Small intestine (tissue), 7 donors: ENCODE measurements at regions not wholly inside any gene's neighbourhood (a gene's known extent, or its start where the extent isn't known, plus 50 kb on each side); places are given as distances from the start of the nearest gene placed in this dataset.

Source experiments
- DNase-seq, 2 donors: peaks; one replicate each; pipeline versions ENCODE4 v3.0.0 to v3.0.0-alpha.2; 2013
- FAIRE-seq: peaks from 2 replicates; lab custom pipeline; 2012; peaks lifted over from hg19 to GRCh38; lab: Jason Lieb, UNC
- H3K27ac ChIP-seq, 3 donors: one replicate each; pipeline ENCODE4 v1.5.1; 2013; ENCODE audit warnings: low read length in 2 of 3, mild to moderate bottlenecking in 2 of 3, control low read depth in 1 of 3, inconsistent platforms in 1 of 3, low read depth in 1 of 3, moderate library complexity in 1 of 3
- H3K27me3 ChIP-seq, 3 donors: one replicate each; pipeline ENCODE4 v1.6.1; 2013; ENCODE audit warnings: low read length in 3 of 3, inconsistent platforms in 1 of 3; ENCODE audit not compliant: control insufficient read depth in 3 of 3, insufficient read depth in 3 of 3
- H3K36me3 ChIP-seq, 3 donors: one replicate each; pipeline ENCODE4 v1.6.1; 2013; ENCODE audit warnings: low read length in 3 of 3, inconsistent platforms in 1 of 3, low read depth in 1 of 3, mild to moderate bottlenecking in 1 of 3, moderate library complexity in 1 of 3; ENCODE audit not compliant: control insufficient read depth in 3 of 3, insufficient read depth in 2 of 3
- H3K4me1 ChIP-seq, 3 donors: one replicate each; pipeline ENCODE4 v1.6.1; 2013; ENCODE audit warnings: low read length in 2 of 3, inconsistent platforms in 1 of 3, low read depth in 1 of 3, mild to moderate bottlenecking in 1 of 3, moderate library complexity in 1 of 3; ENCODE audit not compliant: control insufficient read depth in 3 of 3, insufficient read depth in 2 of 3
- H3K4me3 ChIP-seq, 3 donors: one replicate each; pipeline ENCODE4 v1.5.1; 2013; ENCODE audit warnings: low read length in 3 of 3, control low read depth in 1 of 3, inconsistent platforms in 1 of 3, low read depth in 1 of 3, mild to moderate bottlenecking in 1 of 3, moderate library complexity in 1 of 3
- H3K9me3 ChIP-seq, 2 donors: one replicate each; pipeline ENCODE4 v1.6.1; 2013; ENCODE audit warnings: low read depth in 1 of 2, low read length in 1 of 2; ENCODE audit not compliant: control insufficient read depth in 2 of 2, insufficient read depth in 1 of 2
- WGBS, 3 donors: extraction: QIAGEN DNeasy Blood & Tissue Kit; methylation state at CpG; one replicate each; pipeline ENCODE4 v1.1.7; 2013; 5-methylcytosine and 5-hydroxymethylcytosine counted together
- donor health status: healthy with polysubstance abuse.
- donor health status: control.
- donor health status: control.
- donor health status: Bipolar disorder and iron deficiency.
- donor health status: healthy.

DNA sequence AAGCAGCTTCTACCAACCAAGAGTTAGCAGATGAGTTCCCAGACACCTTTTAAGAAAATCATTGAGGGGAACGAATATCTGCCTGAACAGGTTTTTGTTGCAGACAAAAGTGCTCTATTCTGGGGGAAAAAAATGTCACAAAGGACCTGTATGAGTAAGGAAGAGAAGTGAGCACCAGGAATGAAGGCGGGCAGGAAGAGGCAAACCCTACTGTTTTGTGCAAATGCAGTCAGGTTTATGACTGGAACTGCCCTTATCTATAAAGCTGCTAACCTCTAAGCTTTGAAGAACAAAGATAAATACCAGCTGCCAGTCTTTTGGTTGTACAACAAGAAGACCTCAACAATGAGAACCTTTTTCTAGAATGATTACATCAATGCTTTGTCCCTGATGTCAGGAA lies 292.4 kb upstream of the SP4 start:
- 8 to 59% (median 37%) methylated on average over 2 of the region's 2 CpGs for WGBS, 3 donors
- Histone ChIP-seq H3K9me3 (no peaks in the 10 kb centered on the region), H3K27me3 (no peaks in the 10 kb centered on the region), H3K4me1 (no peaks in the 10 kb centered on the region), H3K4me3 (no peak overlapping the region), H3K36me3 (no peaks in the 10 kb centered on the region), H3K27ac (no peak overlapping the region)
- FAIRE-seq: no peak
- no peak for DNase-seq

DNA sequence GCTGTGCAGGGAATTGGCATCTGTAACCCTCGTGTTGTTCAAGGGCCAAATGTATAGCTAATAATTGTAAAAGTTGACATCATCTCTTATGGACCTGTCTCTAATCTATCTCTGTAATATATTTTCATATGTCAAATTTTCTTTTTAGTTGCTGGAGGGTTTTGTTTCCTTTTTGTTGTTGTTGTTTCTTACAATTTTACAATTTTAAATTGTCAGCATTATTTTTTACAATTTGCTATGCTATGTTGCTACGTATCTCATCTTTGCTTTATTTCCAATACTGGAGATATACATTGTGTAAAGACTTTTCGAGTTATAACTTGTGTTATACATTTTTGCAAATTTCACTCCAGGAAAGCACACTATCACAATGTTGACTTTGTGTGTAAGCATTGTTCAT lies 290.2 kb upstream of the SP4 start:
- FAIRE-seq: no peak
- Histone ChIP-seq H3K9me3 (no peaks in the 10 kb centered on the region), H3K4me3 (no peak overlapping the region), H3K4me1 (no peaks in the 10 kb centered on the region), H3K27ac (no peak overlapping the region), H3K27me3 (no peaks in the 10 kb centered on the region), H3K36me3 (no peaks in the 10 kb centered on the region)
- no peak for DNase-seq
- 83 to 84% (median 83%) methylated on average over 3 of the region's 3 CpGs for WGBS, 3 donors

DNA sequence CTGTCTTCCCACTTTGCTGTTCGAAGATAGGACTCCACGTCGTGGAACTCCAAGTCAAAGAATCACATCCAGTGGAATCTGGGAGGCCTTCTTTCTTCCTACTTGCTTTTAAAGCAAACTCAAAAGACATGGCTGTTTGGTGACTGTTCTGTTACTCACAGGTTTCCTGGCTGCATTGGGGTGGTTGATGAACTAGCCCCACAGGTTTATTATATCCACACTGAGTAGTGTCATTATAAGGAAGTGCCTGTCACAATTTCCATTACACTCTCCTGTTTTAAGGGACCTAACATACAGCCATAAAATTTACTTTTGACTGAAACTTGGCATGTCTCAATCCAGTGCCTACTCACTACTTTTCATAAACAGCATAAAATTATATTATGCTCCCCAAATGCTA lies 287.3 kb upstream of the SP4 start:
- 81 to 88% (median 86%) methylated on average over 3 of the region's 3 CpGs for WGBS, 3 donors
- Histone ChIP-seq H3K9me3 (no peaks in the 10 kb centered on the region), H3K27ac (no peak overlapping the region), H3K4me3 (no peak overlapping the region), H3K27me3 (no peaks in the 10 kb centered on the region), H3K4me1 (no peaks in the 10 kb centered on the region), H3K36me3 (no peaks in the 10 kb centered on the region)
- FAIRE-seq (no peak), DNase-seq (no peak)

DNA sequence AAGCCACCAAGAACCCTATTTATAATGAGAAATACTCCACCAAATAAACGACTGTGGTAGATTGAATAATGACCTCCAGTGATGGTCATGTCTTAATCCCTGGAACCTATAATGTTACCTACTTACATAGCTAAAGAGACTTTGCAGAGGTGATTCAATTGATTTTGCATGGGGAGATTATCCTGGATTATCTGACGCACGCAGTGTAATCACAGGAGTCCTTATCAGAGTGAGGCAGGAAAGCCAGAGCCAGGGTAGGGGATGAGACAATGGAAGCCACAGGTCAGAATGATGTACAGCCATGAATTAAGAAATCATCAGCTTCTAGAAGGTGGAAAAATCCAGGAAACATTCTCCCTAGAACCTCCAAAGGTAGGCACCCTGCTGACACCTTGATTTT lies 286.4 kb upstream of the SP4 start:
- 36 to 68% (median 57%) methylated on average over 3 of the region's 3 CpGs for WGBS, 3 donors
- H3K27me3 ChIP-seq: no peaks in the 10 kb centered on the region
- no peaks in the 10 kb centered on the region for H3K4me1 ChIP-seq
- no peaks in the 10 kb centered on the region for H3K9me3 ChIP-seq
- H3K36me3 ChIP-seq: no peaks in the 10 kb centered on the region
- no peak overlapping the region for H3K4me3 ChIP-seq
- FAIRE-seq (no peak), DNase-seq (no peak)
- no peak overlapping the region for H3K27ac ChIP-seq

DNA sequence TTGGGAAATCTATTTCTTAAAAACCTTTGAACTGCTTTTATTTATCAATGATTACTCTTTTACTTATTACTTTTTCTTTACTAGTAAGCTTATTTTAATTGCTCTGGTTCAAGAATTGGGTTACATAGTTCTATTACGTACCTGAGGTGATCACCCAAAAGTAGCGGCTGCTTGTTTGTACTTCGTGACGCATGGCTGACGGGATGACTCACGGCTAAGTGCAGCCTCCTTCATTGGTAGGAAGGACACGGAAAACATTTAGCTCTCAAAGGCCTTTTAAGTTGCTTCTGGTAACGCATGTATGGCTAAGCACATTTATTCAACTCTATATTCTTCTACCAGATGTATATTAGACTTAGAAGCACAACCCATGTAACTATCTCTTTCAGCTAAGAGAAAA lies 285.8 kb upstream of the SP4 start:
- Histone ChIP-seq H3K27me3 (no peaks in the 10 kb centered on the region), H3K9me3 (no peaks in the 10 kb centered on the region), H3K36me3 (no peaks in the 10 kb centered on the region), H3K4me1 (no peaks in the 10 kb centered on the region), H3K4me3 (no peak overlapping the region), H3K27ac (no peak overlapping the region)
- no peak for FAIRE-seq
- no peak for DNase-seq
- 74 to 88% (median 83%) methylated on average over 8 of the region's 8 CpGs for WGBS, 3 donors

DNA sequence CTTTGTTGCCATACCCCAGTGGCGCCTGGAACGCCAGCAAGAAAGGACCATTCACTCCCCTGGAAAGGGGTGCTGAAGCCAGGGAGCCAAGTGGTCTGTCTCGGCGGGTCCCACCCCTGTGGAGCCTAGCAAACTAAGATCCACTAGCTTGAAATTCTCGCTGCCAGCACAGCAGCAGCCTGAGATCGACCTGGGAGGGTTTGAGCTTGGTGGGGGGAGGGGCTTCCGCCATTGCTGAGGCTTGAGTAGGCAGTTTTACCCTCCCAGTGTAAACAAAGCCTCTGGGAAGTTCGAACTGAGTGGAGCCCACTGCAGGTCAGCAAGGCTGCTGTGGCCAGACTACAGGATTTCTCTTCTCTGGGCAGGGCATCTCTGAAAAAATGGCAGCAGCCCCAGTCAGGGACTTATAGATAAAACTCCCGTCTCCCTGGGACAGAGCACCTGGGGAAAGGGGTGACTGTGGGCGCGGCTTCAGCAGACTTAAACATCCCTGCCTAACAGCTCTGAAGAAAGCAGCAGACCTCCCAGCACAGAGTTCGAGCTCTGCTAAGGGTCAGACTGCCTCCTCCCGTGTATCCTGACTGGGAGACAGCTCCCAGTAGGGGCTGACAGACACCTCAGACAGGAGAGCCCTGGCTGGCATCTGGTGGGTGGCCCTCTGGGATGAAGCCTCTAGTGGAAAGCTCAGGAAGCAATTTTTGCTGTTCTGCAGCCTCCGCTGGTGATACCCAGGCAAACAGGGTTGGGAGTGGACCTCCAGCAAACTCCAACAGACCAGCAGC lies 281.1 kb upstream of the SP4 start:
- FAIRE-seq (no peak), DNase-seq (no peak)
- WGBS, 3 donors: 59 to 65% (median 62%) methylated on average over 14 of the region's 14 CpGs
- H3K27ac ChIP-seq: no peak overlapping the region
- no peaks in the 10 kb centered on the region for H3K27me3 ChIP-seq
- H3K36me3 ChIP-seq: no peaks in the 10 kb centered on the region
- H3K4me1 ChIP-seq: no peaks in the 10 kb centered on the region
- H3K4me3 ChIP-seq: no peak overlapping the region
- H3K9me3 ChIP-seq: no peaks in the 10 kb centered on the region

DNA sequence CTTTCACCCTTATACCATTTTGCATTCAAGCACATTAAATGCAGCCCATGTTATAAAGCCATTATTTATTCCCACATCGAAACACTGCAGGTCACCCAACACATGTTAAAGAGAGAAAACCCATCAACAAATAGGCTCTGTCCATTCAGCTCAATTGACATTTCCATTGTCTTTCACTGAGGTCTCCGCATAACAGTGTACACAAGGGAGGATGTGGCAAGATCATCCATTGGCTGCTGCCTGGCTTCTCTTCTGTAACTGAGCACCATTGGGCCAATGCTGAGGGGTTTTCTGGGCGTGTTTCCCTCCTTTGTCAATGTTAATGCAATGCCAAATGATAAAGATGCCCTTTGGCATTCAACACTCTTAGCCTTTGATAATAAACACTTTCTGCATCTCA lies 278.1 kb upstream of the SP4 start:
- Histone ChIP-seq H3K4me3 (no peak overlapping the region), H3K27ac (no peak overlapping the region), H3K9me3 (no peaks in the 10 kb centered on the region), H3K4me1 (no peaks in the 10 kb centered on the region), H3K27me3 (no peaks in the 10 kb centered on the region), H3K36me3 (no peaks in the 10 kb centered on the region)
- no peak for FAIRE-seq
- DNase-seq: no peak
- WGBS, 3 donors: 73 to 77% (median 74%) methylated on average over 3 of the region's 3 CpGs

DNA sequence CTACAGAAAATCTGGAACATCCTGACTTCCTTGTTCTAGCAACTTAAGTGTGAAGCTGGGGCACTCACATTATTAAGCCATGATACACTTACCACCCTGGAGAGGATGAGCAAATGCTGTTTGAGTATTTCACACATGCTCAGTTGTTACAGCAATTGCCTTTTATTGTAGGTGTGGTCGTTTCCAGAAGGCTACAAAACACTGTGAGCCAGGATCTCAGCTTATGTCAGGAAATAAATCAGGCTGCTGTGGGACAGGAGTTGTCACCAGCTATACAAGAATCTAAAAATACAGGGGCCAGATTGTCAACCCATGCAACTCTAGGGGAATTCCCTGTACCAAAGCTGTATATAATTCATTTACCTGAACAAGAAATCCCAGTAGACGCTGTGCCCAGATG lies 273.3 kb upstream of the SP4 start:
- Histone ChIP-seq H3K27me3 (no peaks in the 10 kb centered on the region), H3K4me1 (no peaks in the 10 kb centered on the region), H3K36me3 (no peaks in the 10 kb centered on the region), H3K27ac (no peak overlapping the region), H3K9me3 (no peaks in the 10 kb centered on the region), H3K4me3 (no peak overlapping the region)
- FAIRE-seq (no peak), DNase-seq (no peak)
- 45 to 52% (median 49%) methylated on average over 2 of the region's 2 CpGs for WGBS, 3 donors

DNA sequence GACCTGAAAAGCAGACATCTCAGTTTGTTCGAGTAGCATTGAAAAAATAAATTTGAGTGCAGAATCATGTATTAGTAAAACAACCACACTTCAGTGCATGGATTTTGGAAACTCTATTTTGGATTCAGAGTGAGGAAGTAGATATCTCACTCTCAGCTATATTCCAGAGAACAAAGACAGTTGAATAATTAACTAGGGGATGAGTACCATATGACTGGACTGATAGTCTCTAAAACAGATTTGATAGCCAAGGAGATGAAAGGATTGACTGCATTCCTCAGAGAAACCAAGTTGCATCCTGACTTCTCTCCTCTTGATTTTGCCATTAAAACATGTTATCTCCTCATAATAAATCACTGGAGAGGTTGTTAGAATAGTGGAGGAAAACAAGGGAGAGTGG lies 268.4 kb upstream of the SP4 start:
- 77 to 87% (median 85%) methylated on average over 1 of the region's 1 CpG for WGBS, 3 donors
- no peak for FAIRE-seq
- no peaks in the 10 kb centered on the region for H3K9me3 ChIP-seq

More for the DNA sequence above, 268.4 kb upstream of the SP4 start:
- Histone ChIP-seq H3K4me3 (no peak overlapping the region), H3K27ac (no peak overlapping the region), H3K4me1 (no peaks in the 10 kb centered on the region), H3K36me3 (no peaks in the 10 kb centered on the region), H3K27me3 (no peaks in the 10 kb centered on the region)
- no peak for DNase-seq
